Osteocyte (in vitro differentiated cells): ENCODE measurements at regions not wholly inside any gene's neighbourhood (a gene's known extent, or its start where the extent isn't known, plus 50 kb on each side); places are given as distances from the start of the nearest gene placed in this dataset.
"Not testable (repeated sequence)": the region's sequence is repeated elsewhere in the genome, so short reads cannot be mapped to it uniquely, and the experiment has no call there.

Source experiments
- DNase-seq: peaks from one replicate; pipeline ENCODE4 v3.0.0; 2021; ENCODE audit warnings: mixed read lengths; ENCODE audit not compliant: unreplicated experiment; ENCODE audit errors: extremely low spot score
- H3K27ac Mint-ChIP-seq: one replicate; pipeline ENCODE4 v1.8.0; 2021; ENCODE audit warnings: mild to moderate bottlenecking, mixed read lengths; ENCODE audit not compliant: unreplicated experiment
- H3K27me3 Mint-ChIP-seq: one replicate; pipeline ENCODE4 v1.8.0; 2021; ENCODE audit warnings: mixed read lengths; ENCODE audit not compliant: unreplicated experiment
- H3K36me3 Mint-ChIP-seq: one replicate; pipeline ENCODE4 v1.8.0; 2021; ENCODE audit warnings: mixed read lengths; ENCODE audit not compliant: unreplicated experiment
- H3K4me1 Mint-ChIP-seq: one replicate; pipeline ENCODE4 v1.8.0; 2021; ENCODE audit warnings: mixed read lengths; ENCODE audit not compliant: unreplicated experiment
- H3K4me3 Mint-ChIP-seq: one replicate; pipeline ENCODE4 v1.8.0; 2021; ENCODE audit warnings: mild to moderate bottlenecking, moderate library complexity, mixed read lengths; ENCODE audit not compliant: unreplicated experiment
- H3K9me3 Mint-ChIP-seq: one replicate; pipeline ENCODE4 v1.8.0; 2021; ENCODE audit warnings: mixed read lengths; ENCODE audit not compliant: unreplicated experiment
- TF ChIP-seq, protein P1 (sequence below): fragments of 200-600 bp; sonication (generic); IDR thresholded peaks from 2 replicates; pipeline ENCODE4 v1.5.0; 2021; ENCODE audit warnings: antibody characterized with exemption, mild to moderate bottlenecking, moderate library complexity

DNA sequence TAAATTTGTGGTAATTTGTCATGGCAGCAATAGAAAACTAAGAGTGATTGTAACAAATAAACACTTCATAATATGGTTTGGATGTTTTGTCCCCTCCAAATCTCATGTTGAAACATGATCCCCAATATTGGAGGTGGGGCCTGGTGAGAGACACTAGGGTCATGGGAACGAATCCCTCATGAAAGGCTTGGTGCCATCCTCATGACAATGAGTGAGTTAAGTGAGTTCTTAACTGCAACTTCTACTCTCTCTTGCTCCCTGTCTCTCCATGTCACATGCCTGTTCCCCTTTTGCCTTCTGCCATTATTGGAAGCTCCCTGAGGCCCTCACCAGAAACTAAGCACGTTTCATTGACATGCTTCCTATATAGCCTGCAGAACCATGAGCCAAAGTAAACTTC is 1233.2 kb downstream of the OLFM4 start:
- Mint-ChIP-seq H3K9me3 (peaks cover 22% of the 10 kb centered on the region), H3K27me3 (no peaks in the 10 kb centered on the region), H3K27ac (no peak overlapping the region), H3K36me3 (no peaks in the 10 kb centered on the region), H3K4me3 (no peak overlapping the region), H3K4me1 (no peaks in the 10 kb centered on the region)
- no peak for DNase-seq
- TF ChIP-seq, protein P1, sequence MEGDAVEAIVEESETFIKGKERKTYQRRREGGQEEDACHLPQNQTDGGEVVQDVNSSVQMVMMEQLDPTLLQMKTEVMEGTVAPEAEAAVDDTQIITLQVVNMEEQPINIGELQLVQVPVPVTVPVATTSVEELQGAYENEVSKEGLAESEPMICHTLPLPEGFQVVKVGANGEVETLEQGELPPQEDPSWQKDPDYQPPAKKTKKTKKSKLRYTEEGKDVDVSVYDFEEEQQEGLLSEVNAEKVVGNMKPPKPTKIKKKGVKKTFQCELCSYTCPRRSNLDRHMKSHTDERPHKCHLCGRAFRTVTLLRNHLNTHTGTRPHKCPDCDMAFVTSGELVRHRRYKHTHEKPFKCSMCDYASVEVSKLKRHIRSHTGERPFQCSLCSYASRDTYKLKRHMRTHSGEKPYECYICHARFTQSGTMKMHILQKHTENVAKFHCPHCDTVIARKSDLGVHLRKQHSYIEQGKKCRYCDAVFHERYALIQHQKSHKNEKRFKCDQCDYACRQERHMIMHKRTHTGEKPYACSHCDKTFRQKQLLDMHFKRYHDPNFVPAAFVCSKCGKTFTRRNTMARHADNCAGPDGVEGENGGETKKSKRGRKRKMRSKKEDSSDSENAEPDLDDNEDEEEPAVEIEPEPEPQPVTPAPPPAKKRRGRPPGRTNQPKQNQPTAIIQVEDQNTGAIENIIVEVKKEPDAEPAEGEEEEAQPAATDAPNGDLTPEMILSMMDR, result no peak

DNA sequence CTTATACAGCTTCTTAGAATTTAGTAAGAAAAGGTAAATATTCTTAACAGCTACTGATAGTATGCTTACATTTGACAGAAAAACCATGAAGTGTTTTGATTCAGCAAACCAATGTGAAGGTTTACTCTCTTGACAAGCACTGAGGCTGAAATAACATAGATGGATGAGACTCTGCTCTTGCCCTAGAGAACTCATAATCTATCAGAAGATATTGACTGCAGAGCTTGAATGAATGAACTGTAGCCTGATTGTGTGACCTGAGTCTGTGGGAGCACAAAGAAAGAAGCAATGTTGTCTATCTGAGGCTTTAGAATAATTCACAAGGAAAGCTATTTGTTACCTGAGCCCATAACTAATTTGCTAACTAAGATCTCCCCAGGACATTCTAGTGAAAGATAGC is 1235.3 kb downstream of the OLFM4 start:
- Mint-ChIP-seq H3K4me1 (no peaks in the 10 kb centered on the region), H3K9me3 (peaks cover 26% of the 10 kb centered on the region), H3K36me3 (no peaks in the 10 kb centered on the region), H3K27me3 (no peaks in the 10 kb centered on the region), H3K4me3 (no peak overlapping the region), H3K27ac (no peak overlapping the region)
- no peak for DNase-seq
- TF ChIP-seq, protein P1, result no peak

DNA sequence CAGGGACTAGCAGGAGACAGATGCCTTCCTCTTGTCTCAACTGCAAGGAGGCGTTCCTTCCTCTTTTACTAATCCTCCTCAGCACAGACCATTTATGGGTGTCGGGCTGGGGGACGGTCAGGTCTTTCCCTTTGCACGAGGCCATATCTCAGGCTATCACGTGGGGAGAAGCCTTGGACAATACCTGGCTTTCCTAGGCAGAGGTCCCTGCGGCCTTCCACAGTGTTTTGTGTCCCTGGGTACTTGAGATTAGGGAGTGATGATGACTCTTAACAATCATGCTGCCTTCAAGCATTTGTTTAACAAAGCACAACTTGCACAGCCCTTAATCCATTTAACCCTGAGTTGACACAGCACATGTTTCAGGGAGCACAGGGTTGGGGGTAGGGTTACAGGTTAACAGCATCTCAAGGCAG is 1238.6 kb downstream of the OLFM4 start:
- not testable (repeated sequence) for H3K4me1 Mint-ChIP-seq, H3K36me3 Mint-ChIP-seq, H3K27me3 Mint-ChIP-seq, H3K4me3 Mint-ChIP-seq, DNase-seq, H3K27ac Mint-ChIP-seq
- peaks cover 36% of the 10 kb centered on the region for H3K9me3 Mint-ChIP-seq

DNA sequence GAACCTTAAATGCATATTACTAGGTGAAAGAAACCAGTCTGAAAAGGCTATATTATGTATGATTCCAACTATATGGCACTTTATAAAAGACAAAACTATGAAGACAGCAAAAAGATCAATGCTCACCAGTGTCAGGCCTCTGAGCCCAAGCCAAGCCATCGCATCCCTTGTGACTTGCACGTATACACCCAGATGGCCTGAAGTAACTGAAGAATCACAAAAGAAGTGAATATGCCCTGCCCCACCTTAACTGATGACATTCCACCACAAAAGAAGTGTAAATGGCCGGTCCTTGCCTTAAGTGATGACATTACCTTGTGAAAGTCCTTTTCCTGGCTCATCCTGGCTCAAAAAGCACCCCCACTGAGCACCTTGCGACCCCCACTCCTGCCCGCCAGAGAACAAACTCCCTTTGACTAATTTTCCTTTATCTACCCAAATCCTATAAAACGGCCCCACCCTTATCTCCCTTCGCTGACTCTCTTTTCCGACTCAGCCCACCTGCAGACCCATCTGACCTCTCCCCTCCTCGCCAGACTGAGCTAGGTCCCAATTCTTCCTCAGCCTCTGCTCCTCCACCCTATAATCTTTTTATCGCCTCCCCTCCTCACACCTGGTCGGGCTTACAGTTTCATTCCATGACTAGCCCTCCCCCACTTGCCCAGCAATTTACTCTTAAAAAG is 1239.5 kb downstream of the OLFM4 start:
- not testable (repeated sequence) for H3K36me3 Mint-ChIP-seq, DNase-seq, H3K27ac Mint-ChIP-seq, H3K4me1 Mint-ChIP-seq, H3K4me3 Mint-ChIP-seq, H3K27me3 Mint-ChIP-seq
- peaks cover 33% of the 10 kb centered on the region for H3K9me3 Mint-ChIP-seq

DNA sequence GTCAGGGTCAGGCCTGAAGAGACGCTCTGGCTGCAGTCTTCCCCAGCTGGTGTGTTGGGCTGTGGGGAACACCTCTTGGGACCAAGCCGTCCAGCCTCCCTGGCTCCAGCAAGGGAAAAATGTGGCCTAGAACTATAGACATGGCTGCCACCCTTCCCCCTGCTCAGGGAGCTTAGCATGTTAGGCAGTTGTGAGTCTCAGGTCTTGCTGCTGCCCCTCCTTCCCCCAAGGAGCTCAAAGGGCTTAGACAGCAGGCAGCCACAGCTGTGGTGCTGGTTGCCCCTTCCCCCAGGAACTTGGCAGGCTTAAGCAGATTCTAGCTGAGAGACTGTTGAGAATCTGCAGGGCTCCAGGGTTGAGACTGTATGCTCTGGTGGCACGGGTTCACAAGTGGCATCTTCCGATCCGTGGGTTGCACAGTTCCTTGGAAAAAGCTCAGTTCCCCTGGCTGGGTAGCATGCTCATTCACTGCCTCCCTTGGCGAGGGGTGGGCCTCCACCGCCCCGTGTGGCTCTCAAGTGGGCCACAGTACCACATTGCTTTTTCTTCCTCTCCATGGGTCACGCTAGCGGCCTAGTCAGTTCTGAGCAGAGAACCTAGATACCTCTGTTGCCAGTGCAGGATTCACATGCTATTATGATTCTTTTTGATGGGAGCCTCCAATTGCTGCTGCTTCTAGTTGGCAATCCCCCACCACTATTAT is 1258.6 kb downstream of the OLFM4 start:
- DNase-seq, result no peak
- Mint-ChIP-seq H3K27me3 (no peaks in the 10 kb centered on the region), H3K4me1 (no peaks in the 10 kb centered on the region), H3K36me3 (no peaks in the 10 kb centered on the region), H3K4me3 (no peak overlapping the region), H3K9me3 (peaks cover 47% of the 10 kb centered on the region), H3K27ac (no peak overlapping the region)
- TF ChIP-seq, protein P1, result no peak

DNA sequence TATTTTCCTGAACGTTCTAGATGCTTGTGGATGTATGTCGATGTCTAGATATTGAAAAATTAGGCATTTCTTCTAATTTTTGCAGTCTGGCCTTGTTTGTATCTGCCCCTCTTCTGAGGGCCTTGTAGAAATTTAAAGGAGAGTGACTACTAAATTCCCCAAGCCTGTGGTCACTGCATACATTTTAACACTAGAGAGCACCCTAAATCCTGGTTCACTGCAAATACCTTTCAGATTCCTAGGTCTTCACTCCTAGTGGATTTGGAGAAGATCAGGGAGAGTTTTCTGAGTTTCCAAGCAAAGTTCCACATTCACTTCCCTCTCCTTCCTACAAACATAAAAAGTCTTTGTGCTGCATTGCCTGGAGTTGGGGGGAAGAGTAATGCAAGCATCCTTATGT is 1272.5 kb downstream of the OLFM4 start:
- H3K27me3 Mint-ChIP-seq, result no peaks in the 10 kb centered on the region

More for the DNA sequence above, 1272.5 kb downstream of the OLFM4 start:
- Mint-ChIP-seq H3K4me3 (no peak overlapping the region), H3K9me3 (peaks cover 51% of the 10 kb centered on the region), H3K4me1 (no peaks in the 10 kb centered on the region), H3K27ac (no peak overlapping the region), H3K36me3 (no peaks in the 10 kb centered on the region)
- TF ChIP-seq, protein P1, result no peak
- no peak for DNase-seq
